GM04504 (cell line): ENCODE measurements at regions not wholly inside any gene's neighbourhood (a gene's known extent, or its start where the extent isn't known, plus 50 kb on each side); places are given as distances from the start of the nearest gene placed in this dataset.
"Not testable (repeated sequence)": the region's sequence is repeated elsewhere in the genome, so short reads cannot be mapped to it uniquely, and the experiment has no call there.

Experiments
- DNase-seq: peaks from one replicate; pipeline ENCODE4 v3.0.0-alpha.2; 2012; ENCODE audit warnings: low read depth

GRCh38 chr20:48154040-48154765, 368.9 kb upstream of the SULF2 start:
- DNase-seq = no peak

- DNase-seq = no peak
Observed at GRCh38 chr20:48153523-48153922, 368.2 kb upstream of the SULF2 start.

GRCh38 chr20:48153103-48153502, 367.8 kb upstream of the SULF2 start:
- no peak for DNase-seq

- DNase-seq = no peak
Observed at GRCh38 chr20:48150568-48150967, 365.3 kb upstream of the SULF2 start.

GRCh38 chr20:48149902-48150301, 364.6 kb upstream of the SULF2 start:
- no peak for DNase-seq

GRCh38 chr20:48148916-48149672, 363.8 kb upstream of the SULF2 start:
- no peak for DNase-seq

GRCh38 chr20:48148020-48148419, 362.7 kb upstream of the SULF2 start:
- no peak for DNase-seq

GRCh38 chr20:48147311-48147710, 362.0 kb upstream of the SULF2 start:
- no peak for DNase-seq

- DNase-seq = no peak
Observed at GRCh38 chr20:48146877-48147276, 361.6 kb upstream of the SULF2 start.

- DNase-seq = no peak
Observed at GRCh38 chr20:48146308-48146707, 361.0 kb upstream of the SULF2 start.

- no peak for DNase-seq
Observed at GRCh38 chr20:48143435-48144081, 358.3 kb upstream of the SULF2 start.

- DNase-seq = no peak
Observed at GRCh38 chr20:48142516-48142773, 357.2 kb upstream of the SULF2 start.

GRCh38 chr20:48141660-48142515, 356.6 kb upstream of the SULF2 start:
- no peak for DNase-seq

- no peak for DNase-seq
Observed at GRCh38 chr20:48139262-48140041, 354.2 kb upstream of the SULF2 start.

GRCh38 chr20:48132834-48133233, 347.6 kb upstream of the SULF2 start:
- no peak for DNase-seq

GRCh38 chr20:48131581-48131980, 346.3 kb upstream of the SULF2 start:
- no peak for DNase-seq

GRCh38 chr20:48129345-48129942, 344.2 kb upstream of the SULF2 start:
- DNase-seq = peak; percentile 27

GRCh38 chr20:48128436-48128835, 343.2 kb upstream of the SULF2 start:
- no peak for DNase-seq

- DNase-seq = peak; percentile 42
Observed at GRCh38 chr20:48127964-48128363, 342.7 kb upstream of the SULF2 start.

- not testable (repeated sequence) for DNase-seq
Observed at GRCh38 chr20:48127133-48127532, 341.9 kb upstream of the SULF2 start.

GRCh38 chr20:48126227-48126740, 341.0 kb upstream of the SULF2 start:
- DNase-seq = no peak
